Left ventricle myocardium inferior (tissue), 1 donor: ENCODE measurements at regions not wholly inside any gene's neighbourhood (a gene's known extent, or its start where the extent isn't known, plus 50 kb on each side); places are given as distances from the start of the nearest gene placed in this dataset.

Source experiments
- DNase-seq: peaks from one replicate; pipeline ENCODE4 v3.0.0-alpha.2; 2020
- H3K27ac ChIP-seq: fragments of 200-600 bp; replicated peaks from 2 replicates; pipeline ENCODE4 v1.8.0; 2021
- H3K27me3 ChIP-seq: fragments of 200-600 bp; 2 replicates; pipeline ENCODE4 v1.8.0; 2021; ENCODE audit warnings: low read depth
- H3K36me3 ChIP-seq: fragments of 200-600 bp; 2 replicates; pipeline ENCODE4 v1.8.0; 2021
- H3K4me1 ChIP-seq: fragments of 200-600 bp; 2 replicates; pipeline ENCODE4 v1.8.0; 2021
- H3K4me3 ChIP-seq: fragments of 200-600 bp; 2 replicates; pipeline ENCODE4 v1.8.0; 2021; ENCODE audit warnings: mild to moderate bottlenecking, moderate library complexity
- H3K9me3 ChIP-seq: fragments of 200-600 bp; replicated peaks from 2 replicates; pipeline ENCODE4 v1.8.0; 2021
- intact Hi-C: fragments of 100-400 bp; cut with micrococcal nuclease; formaldehyde crosslinking; loops from one replicate; pipeline ENCODE4 v1.11.0; 2022
- TF ChIP-seq, protein P1 (sequence below): fragments of 200-600 bp; IDR thresholded peaks from 2 replicates; pipeline ENCODE4 v1.8.0; 2021; ENCODE audit warnings: antibody characterized with exemption, mild to moderate bottlenecking, borderline replicate concordance
- donor health status: DM: no; HTN: yes; CAD: no; lungs with severe emphysema.

DNA sequence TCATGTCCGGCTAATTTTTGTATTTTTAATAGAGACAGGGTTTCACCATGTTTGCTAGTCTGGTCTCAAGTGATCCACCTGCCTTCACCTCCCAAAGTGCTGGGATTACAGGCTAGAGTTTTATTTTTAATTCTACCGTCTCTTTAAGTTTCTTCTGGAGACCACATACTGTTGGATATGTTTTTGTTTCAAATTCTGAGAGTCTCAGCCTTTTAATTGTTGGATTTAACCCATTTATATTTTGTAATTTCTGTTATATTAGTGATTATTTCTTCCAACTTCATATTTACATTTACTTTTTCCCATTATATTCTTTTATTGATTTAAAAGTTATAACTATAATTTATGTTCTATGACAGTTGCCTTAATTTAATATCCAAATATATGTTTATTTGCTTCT lies 139.4 kb downstream of the BMS1 start:
- Histone ChIP-seq H3K4me3 (no peak overlapping the region), H3K9me3 (peaks cover 46% of the 10 kb centered on the region), H3K36me3 (no peaks in the 10 kb centered on the region), H3K27ac (no peak overlapping the region), H3K4me1 (peaks cover 3% of the 10 kb centered on the region), H3K27me3 (peaks cover 16% of the 10 kb centered on the region)
- intact Hi-C loops: no loop called here
- no peak for DNase-seq
- TF ChIP-seq, protein P1, sequence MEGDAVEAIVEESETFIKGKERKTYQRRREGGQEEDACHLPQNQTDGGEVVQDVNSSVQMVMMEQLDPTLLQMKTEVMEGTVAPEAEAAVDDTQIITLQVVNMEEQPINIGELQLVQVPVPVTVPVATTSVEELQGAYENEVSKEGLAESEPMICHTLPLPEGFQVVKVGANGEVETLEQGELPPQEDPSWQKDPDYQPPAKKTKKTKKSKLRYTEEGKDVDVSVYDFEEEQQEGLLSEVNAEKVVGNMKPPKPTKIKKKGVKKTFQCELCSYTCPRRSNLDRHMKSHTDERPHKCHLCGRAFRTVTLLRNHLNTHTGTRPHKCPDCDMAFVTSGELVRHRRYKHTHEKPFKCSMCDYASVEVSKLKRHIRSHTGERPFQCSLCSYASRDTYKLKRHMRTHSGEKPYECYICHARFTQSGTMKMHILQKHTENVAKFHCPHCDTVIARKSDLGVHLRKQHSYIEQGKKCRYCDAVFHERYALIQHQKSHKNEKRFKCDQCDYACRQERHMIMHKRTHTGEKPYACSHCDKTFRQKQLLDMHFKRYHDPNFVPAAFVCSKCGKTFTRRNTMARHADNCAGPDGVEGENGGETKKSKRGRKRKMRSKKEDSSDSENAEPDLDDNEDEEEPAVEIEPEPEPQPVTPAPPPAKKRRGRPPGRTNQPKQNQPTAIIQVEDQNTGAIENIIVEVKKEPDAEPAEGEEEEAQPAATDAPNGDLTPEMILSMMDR: no peak

DNA sequence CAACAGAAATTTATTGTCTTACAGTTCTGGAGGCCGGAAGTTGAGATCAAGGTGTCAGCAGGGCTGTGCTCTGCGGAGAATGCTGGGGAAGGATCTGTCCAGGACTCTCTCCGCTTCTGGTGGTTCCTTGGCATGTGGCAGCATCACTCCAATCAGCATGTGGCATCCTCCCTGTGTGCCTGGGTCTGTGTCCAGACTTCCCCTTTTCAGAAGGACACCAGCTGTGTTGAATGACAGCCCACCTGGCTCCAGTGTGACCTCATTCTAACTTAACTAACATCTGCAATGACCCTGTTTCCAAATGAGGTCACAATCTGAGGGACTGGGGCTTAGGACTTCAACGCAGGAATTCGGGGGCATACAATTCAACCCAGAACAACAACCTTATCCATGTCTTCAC lies 141.9 kb downstream of the BMS1 start:
- H3K27ac ChIP-seq: no peak overlapping the region
- no peaks in the 10 kb centered on the region for H3K36me3 ChIP-seq
- TF ChIP-seq, protein P1: no peak

DNA sequence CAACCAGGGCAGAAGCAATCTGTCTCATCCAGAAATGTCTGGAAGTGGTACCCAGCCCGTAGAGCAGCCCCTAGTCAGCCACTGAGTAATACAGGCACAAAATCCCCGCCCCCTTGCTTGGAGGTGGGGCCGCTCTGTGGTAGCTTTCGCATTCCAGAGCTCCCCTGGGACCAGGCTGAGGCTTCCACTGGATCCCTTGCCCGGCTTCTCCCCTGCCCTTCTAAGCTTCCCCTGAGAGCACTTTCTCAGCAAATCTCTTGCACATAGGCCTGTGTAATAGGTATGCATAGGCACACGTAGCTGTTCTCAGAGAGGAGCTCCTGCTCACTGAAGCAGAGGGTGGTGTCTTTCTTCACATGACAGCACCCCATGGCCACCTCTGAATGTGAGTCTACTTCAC lies 144.2 kb downstream of the BMS1 start:
- Histone ChIP-seq H3K9me3 (peaks cover 16% of the 10 kb centered on the region), H3K4me1 (peaks cover 8% of the 10 kb centered on the region), H3K4me3 (no peak overlapping the region), H3K36me3 (no peaks in the 10 kb centered on the region), H3K27me3 (peaks cover 65% of the 10 kb centered on the region), H3K27ac (no peak overlapping the region)
- intact Hi-C loops: no loop called here
- TF ChIP-seq, protein P1: no peak
- DNase-seq: no peak

More for the DNA sequence above, 141.9 kb downstream of the BMS1 start:
- H3K27me3 ChIP-seq: peaks cover 41% of the 10 kb centered on the region
- no peak overlapping the region for H3K4me3 ChIP-seq
- H3K9me3 ChIP-seq: peaks cover 32% of the 10 kb centered on the region
- intact Hi-C loops: no loop called here
- peaks cover 8% of the 10 kb centered on the region for H3K4me1 ChIP-seq
- no peak for DNase-seq

DNA sequence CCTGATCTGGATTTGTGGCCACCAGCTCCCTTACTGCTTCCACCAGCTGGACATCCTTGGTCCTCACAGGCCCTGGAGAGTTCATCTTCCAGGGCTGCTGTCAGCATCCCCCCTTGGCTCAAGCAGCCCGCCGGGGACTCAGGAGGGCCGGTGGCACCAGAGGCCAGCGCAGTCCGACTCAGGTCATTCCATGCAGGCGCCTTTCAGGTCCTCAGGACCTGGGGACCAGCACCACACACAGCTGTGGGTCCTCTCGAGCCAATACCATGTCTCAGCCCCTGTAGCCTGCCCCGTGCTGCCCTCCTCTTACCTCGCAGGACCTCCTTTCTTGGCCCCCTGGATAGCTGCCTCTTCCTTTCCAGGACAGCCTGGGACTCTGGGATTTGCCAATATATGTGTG lies 145.5 kb downstream of the BMS1 start:
- Histone ChIP-seq H3K4me1 (peaks cover 13% of the 10 kb centered on the region), H3K36me3 (no peaks in the 10 kb centered on the region), H3K27ac (no peak overlapping the region), H3K27me3 (peaks cover 77% of the 10 kb centered on the region), H3K9me3 (peaks cover 4% of the 10 kb centered on the region), H3K4me3 (no peak overlapping the region)
- intact Hi-C loops: no loop called here
- no peak for DNase-seq
- TF ChIP-seq, protein P1: no peak

DNA sequence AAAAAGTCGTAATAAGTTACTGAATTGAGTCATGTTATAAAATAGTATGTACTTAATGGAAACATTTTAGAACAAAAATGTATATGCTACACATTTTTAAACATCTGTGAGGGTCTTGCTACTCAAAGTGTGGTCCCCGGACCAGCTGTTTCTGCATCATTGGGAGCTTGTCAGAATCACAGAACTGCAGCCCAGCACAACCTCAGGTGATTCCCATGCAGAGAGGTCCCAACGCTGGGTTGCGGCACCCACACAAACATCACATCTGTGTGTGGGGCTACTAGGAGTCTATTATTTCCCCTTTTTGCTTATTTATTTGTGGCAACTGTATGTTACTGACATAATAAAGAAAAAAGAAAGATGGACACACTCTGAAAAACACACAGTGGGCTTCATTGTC lies 146.6 kb downstream of the BMS1 start:
- H3K4me1 ChIP-seq: peaks cover 22% of the 10 kb centered on the region
- H3K27me3 ChIP-seq: peaks cover 88% of the 10 kb centered on the region
- DNase-seq: no peak
- intact Hi-C loops: no loop called here
- no peaks in the 10 kb centered on the region for H3K9me3 ChIP-seq
- H3K4me3 ChIP-seq: no peak overlapping the region
- H3K27ac ChIP-seq: no peak overlapping the region
- TF ChIP-seq, protein P1: no peak
- no peaks in the 10 kb centered on the region for H3K36me3 ChIP-seq

DNA sequence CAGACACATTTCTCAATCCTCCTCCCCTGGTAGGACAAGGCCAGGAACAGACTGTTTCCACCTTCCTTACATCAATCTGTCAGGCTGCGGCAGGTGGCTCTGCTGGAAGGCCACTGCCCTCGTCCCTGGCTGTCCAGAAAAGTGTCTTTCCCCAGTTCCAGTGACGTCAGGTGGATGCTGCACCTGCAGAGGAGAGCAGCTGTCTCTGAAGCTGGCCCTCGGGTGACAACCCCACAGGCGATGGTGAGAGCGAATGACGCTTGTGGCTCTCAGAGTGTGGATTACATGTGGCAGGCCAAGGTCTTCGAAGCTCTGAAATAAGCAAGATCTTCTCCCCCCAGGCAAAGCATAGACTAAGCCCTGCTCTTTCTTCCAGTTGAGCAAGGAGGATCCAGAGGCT lies 146.9 kb upstream of the RET start:
- H3K4me3 ChIP-seq: no peak overlapping the region
- H3K4me1 ChIP-seq: peaks cover 22% of the 10 kb centered on the region
- no peaks in the 10 kb centered on the region for H3K9me3 ChIP-seq
- TF ChIP-seq, protein P1: no peak
- no peak overlapping the region for H3K27ac ChIP-seq
- DNase-seq: no peak
- H3K27me3 ChIP-seq: peaks cover 96% of the 10 kb centered on the region
- H3K36me3 ChIP-seq: no peaks in the 10 kb centered on the region
- intact Hi-C loops: no loop called here
